GM23338 (cell line): ENCODE measurements at regions not wholly inside any gene's neighbourhood (a gene's known extent, or its start where the extent isn't known, plus 50 kb on each side); places are given as distances from the start of the nearest gene placed in this dataset.

Source experiments
- CREB1 ChIP-seq: fragments of 250-450 bp; sonication (Bioruptor Pico); IDR thresholded peaks from 2 replicates; pipeline ENCODE4 v1.5.0; 2020; ENCODE audit warnings: low read depth, mild to moderate bottlenecking, moderate library complexity
- CTCF ChIP-seq, 2 experiments: fragments of 200-600 bp in 1 of 2; sonication (generic) in 1 of 2; conservative IDR thresholded peaks; 2 replicates each; pipeline versions ENCODE4 v1.5.1 to v1.6.1; 2016 to 2017; ENCODE audit warnings: antibody characterized with exemption in 2 of 2, low read depth in 2 of 2, mild to moderate bottlenecking in 2 of 2, moderate library complexity in 1 of 2
- EZH2phosphoT487 ChIP-seq: fragments of 200-600 bp; sonication (generic); IDR thresholded peaks from one replicate; pipeline ENCODE4 v1.8.1; 2018; ENCODE audit warnings: antibody characterized with exemption; ENCODE audit not compliant: unreplicated experiment
- JUNB ChIP-seq: IDR thresholded peaks from one replicate; pipeline ENCODE4 v1.6.1; 2016; ENCODE audit warnings: antibody characterized with exemption; ENCODE audit not compliant: unreplicated experiment
- POLR2AphosphoS5 ChIP-seq: IDR thresholded peaks from 2 replicates; pipeline ENCODE4 v1.6.1; 2016; ENCODE audit warnings: antibody characterized with exemption, low read depth
- REST ChIP-seq: IDR thresholded peaks from one replicate; pipeline ENCODE4 v1.6.1; 2018; ENCODE audit warnings: antibody characterized with exemption; ENCODE audit not compliant: unreplicated experiment

- TF ChIP-seq CTCF (conservative IDR thresholded peaks at IDR 0.05; ENCODE audit: low read depth in 2 of 2), result no peak
- TF ChIP-seq CREB1, result no peak
- TF ChIP-seq EZH2phosphoT487, result no peak
- no peak for TF ChIP-seq JUNB
- no peak for TF ChIP-seq REST
- TF ChIP-seq POLR2AphosphoS5, result no peak
Observed at GRCh38 chr11:129637983-129638776, 177.5 kb upstream of the TMEM45B start.
